Islet precursor cell (in vitro differentiated cells): ENCODE measurements at regions not wholly inside any gene's neighbourhood (a gene's known extent, or its start where the extent isn't known, plus 50 kb on each side); places are given as distances from the start of the nearest gene placed in this dataset.
A peak's percentile ranks its signal among the peaks of the same experiment; 100 is the strongest.
"Not testable (repeated sequence)": the region's sequence is repeated elsewhere in the genome, so short reads cannot be mapped to it uniquely, and the experiment has no call there.

Experiments used
- DNase-seq: peaks from one replicate; pipeline ENCODE4 v3.0.0-alpha.2; 2018

DNA sequence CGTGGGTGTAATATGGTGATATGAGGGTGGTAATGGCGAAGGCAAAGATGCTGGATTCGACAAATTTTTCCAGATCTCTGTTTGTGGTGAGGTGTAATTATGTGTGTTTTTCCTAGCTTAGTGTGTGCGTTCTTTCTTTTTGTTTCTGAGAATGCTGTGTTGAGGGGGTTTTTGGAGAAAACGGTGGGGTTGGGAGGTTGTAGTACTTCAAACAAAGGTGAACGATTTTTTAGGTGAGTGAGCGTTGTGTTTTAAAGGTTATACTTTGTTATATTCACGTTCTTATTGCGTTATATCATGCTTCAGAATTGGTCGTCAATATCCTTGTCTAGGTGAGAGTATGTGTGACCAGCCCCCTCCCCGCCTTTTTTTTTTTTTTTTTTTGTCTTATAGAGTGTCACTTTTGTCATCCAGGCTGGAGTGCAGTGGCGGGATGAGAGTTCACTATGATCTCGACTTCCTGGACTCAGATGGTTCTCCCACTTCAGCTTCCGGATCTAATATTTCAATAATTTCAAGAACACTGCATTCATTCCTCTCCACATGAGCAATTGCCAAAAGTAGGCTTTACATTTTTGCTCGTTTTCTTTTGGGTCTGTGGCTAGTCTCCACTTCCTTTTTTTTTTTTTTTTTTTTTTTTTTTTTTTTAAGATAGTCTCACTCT lies 82.2 kb upstream of the RNU2-1 start:
- no peak for DNase-seq

DNA sequence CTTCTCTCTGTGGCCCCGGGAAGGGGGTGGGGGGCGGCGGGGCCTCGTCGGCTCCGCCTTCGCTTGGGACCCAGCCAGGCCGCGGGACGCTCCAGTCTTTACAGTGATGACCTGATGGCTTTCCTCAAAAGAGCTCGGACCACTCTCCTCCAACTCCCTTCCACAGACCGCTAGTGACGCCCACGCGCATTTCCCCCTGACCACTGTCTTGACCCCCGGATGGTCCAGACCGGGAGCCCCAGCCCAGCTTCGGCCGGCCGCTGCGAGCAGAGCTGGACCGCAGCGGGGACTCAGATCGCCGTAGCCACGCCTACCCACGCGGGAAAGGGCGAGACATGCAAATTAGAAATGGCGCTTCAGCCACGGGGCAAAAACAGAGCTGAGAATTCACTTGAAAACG lies 81.6 kb upstream of the RNU2-1 start:
- no peak for DNase-seq

DNA sequence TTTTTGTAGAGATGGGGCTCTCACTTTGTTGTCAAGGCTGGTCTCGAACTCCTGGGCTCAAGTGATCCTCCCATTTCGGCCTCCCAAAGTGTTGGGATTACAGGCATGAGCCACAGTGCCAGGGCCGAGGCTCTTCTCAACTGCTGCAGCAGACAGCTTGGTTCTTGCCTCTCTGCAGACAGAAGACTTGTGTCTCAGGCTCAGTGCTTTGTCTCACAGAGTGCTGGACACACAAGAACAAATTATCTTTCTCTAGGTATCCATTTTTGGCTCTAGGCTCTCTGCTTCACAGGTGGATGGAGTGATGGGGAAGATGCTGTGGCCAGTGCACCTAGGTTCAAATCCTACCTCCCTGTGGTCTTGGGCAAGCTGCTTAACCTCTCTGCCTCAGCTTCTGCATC lies 80.8 kb upstream of the RNU2-1 start:
- DNase-seq = peak; percentile 57

DNA sequence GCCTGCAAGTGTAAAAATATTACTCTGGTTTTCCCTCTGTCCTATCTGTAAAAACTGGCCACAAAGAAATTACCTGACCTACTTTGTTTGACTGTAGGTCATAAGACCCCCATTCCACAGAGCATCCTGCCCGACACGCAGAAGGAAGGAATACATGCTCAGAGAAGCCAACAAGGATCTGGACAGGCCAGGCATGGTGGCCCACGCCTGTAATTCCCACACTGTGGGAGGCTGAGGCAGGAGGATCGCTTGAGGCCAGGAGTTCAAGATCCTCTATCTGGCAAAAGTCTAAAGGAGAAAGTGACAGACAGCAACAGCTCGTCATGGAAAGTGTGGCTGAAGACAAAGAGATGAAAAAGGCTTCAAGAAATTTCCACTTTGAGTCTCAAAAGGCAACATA lies 78.2 kb upstream of the RNU2-1 start:
- DNase-seq = no peak

DNA sequence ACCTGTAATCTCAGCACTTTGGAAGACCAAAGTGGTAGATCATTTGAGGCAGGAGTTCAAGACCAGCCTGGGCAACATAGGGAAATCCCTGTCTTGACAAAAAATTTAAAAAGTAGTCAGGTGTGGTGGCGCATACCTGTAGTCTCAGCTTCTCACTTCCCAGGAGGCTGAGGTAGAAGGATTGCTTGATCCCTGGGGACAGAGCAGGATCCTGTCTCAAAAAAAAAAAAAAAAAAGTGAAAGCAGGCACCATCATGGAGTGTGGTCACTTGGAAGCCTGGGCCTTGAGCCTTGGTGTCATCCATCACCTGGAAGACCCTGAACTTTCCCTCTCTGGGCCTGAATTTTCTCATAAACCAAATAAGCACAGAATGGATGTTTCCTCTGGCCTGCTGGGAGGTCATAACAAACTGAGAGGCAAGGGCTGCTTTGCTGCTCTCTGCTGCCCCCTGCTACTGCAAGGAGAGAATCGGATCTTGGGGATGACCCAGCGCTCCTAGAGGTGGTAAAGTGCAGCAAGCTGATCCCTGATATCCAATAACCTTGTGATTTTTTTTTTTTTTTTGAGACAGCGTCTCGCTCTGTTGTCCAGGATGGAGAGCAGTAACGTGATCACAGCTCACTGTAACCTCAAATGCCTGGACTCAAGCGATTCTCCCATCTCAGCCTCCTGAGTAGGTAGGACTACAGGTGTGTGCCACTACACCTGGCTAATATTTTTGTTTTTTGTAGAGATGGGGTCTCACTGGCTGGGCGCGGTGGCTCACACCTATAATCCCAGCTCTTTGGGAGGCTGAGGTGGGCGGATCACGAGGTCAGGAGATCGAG lies 75.9 kb upstream of the RNU2-1 start:
- DNase-seq = no peak

DNA sequence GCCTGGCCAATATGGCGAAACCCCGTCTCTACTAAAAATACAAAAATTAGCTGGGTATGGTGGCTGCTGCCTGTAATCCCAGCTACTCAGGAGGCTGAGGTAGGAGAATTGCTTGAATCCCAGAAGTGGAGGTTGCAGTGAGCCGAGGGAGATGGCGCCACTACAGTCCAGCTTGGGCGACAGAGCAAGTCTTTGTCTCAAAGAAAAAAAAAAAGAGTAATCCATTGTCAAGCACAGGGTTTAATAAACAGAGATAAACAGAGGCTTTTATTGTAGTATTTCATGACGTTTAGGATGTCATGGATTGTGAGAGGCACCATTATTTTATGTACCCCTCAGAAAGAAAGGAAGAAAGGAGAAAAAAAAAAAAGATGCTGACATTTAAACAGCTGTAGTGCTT lies 75.2 kb upstream of the RNU2-1 start:
- DNase-seq = no peak

DNA sequence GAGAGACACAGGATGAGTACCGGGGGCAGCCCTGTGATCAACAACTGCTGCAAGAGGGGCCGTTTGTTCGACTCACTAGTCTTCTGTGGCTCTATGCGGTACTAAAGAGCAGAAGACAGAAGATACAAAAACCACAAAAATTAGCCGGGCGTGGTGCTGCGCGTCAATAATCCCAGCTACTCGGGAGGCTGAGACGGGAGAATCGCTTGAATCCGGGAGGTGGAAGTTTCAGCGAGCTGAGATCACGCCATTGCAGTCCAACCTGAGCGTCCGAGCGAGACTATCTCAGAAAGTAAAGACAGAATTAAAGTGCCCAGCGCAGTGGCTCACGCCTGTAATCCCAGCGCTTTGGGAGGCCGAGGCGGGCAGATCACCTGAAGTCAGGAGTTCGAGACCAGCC lies 71.0 kb upstream of the RNU2-1 start:
- not testable (repeated sequence) for DNase-seq

DNA sequence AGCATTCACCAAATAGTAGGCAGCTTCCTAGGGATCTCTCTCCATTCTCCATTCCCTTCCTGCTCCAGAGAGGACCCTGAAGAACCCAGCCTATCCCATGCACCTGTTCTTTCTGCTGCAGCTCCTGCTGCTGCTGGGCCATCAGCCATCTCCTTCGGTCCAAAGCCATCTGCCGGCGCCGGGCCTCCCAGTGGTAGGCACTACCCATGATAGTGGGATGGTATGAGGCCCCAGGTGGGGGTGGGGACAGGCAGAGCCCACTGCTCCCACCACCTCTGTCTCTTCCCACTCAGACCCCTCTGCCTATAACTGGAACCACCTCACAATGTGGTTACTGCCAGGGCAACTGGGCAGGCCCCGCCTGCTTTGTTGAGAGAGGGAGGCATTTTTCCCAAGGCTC lies 69.3 kb upstream of the RNU2-1 start:
- DNase-seq = not testable (repeated sequence)

DNA sequence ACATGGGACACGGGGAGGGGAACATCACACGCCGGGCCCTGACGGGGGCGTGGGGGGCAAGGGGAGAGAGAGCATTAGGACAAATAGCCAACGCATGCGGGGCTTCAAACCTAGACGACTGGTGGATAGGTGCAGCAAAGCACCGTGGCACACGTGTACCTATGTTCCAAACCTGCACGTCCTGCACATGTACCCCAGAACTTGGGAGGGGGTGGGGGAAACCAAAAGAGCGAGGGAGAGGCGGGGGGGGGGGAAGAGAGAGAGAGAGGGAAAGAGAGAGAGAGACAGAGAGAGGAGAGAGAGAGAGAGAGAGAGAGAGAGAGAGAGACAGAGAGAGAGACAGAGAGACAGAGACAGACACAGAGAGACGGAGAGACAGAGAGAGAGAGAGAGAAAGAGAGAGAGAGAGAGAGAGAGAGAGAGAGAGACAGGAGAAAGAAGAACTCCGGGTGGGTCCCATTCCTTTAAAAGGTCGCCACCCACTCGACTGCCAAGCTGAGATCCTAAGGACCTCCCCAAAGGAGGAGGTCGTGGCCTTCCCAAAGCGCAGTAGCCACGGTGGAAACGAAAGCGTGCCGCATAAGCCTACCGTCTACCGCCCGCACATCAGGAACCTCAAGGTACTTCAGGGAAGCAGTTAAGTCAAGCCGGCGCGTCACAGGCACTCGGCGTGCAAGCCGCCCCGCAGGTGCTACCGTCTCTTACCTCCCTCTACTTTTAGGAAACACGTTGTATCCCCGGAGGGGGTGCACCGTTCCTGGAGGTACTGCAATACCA lies 65.7 kb upstream of the RNU2-1 start:
- not testable (repeated sequence) for DNase-seq

DNA sequence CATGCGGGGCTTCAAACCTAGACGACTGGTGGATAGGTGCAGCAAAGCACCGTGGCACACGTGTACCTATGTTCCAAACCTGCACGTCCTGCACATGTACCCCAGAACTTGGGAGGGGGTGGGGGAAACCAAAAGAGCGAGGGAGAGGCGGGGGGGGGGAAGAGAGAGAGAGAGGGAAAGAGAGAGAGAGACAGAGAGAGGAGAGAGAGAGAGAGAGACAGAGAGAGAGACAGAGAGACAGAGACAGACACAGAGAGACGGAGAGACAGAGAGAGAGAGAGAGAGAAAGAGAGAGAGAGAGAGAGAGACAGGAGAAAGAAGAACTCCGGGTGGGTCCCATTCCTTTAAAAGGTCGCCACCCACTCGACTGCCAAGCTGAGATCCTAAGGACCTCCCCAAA lies 55.9 kb upstream of the RNU2-1 start:
- not testable (repeated sequence) for DNase-seq

DNA sequence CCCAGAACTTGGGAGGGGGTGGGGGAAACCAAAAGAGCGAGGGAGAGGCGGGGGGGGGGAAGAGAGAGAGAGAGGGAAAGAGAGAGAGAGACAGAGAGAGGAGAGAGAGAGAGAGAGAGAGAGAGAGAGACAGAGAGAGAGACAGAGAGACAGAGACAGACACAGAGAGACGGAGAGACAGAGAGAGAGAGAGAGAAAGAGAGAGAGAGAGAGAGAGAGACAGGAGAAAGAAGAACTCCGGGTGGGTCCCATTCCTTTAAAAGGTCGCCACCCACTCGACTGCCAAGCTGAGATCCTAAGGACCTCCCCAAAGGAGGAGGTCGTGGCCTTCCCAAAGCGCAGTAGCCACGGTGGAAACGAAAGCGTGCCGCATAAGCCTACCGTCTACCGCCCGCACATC lies 49.8 kb upstream of the RNU2-1 start:
- not testable (repeated sequence) for DNase-seq
